B cell (primary cell): ENCODE measurements at regions not wholly inside any gene's neighbourhood (a gene's known extent, or its start where the extent isn't known, plus 50 kb on each side); places are given as distances from the start of the nearest gene placed in this dataset.

ENCODE experiments used
- EZH2 ChIP-seq: IDR thresholded peaks from 2 replicates; pipeline ENCODE4 v1.6.1; 2012; ENCODE audit warnings: borderline replicate concordance, low read depth, mild to moderate bottlenecking, moderate library complexity, low read length; ENCODE audit not compliant: insufficient read depth, poor library complexity, severe bottlenecking
- TF ChIP-seq, protein P1 (sequence below): fragments of 200-600 bp; IDR thresholded peaks from one replicate; pipeline ENCODE4 v1.8.0; 2022; ENCODE audit warnings: antibody characterized with exemption, mild to moderate bottlenecking

GRCh38 chr16:86337138-86337537 is 173.2 kb upstream of the FOXF1 start:
- TF ChIP-seq, protein P1, sequence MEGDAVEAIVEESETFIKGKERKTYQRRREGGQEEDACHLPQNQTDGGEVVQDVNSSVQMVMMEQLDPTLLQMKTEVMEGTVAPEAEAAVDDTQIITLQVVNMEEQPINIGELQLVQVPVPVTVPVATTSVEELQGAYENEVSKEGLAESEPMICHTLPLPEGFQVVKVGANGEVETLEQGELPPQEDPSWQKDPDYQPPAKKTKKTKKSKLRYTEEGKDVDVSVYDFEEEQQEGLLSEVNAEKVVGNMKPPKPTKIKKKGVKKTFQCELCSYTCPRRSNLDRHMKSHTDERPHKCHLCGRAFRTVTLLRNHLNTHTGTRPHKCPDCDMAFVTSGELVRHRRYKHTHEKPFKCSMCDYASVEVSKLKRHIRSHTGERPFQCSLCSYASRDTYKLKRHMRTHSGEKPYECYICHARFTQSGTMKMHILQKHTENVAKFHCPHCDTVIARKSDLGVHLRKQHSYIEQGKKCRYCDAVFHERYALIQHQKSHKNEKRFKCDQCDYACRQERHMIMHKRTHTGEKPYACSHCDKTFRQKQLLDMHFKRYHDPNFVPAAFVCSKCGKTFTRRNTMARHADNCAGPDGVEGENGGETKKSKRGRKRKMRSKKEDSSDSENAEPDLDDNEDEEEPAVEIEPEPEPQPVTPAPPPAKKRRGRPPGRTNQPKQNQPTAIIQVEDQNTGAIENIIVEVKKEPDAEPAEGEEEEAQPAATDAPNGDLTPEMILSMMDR, result no peak
- TF ChIP-seq EZH2, result no peak
